ENCODE measurements at regions not wholly inside any gene's neighbourhood (a gene's known extent, or its start where the extent isn't known, plus 50 kb on each side); places are given as distances from the start of the nearest gene placed in this dataset.
"Not testable (repeated sequence)": the region's sequence is repeated elsewhere in the genome, so short reads cannot be mapped to it uniquely, and the experiment has no call there.

DNA sequence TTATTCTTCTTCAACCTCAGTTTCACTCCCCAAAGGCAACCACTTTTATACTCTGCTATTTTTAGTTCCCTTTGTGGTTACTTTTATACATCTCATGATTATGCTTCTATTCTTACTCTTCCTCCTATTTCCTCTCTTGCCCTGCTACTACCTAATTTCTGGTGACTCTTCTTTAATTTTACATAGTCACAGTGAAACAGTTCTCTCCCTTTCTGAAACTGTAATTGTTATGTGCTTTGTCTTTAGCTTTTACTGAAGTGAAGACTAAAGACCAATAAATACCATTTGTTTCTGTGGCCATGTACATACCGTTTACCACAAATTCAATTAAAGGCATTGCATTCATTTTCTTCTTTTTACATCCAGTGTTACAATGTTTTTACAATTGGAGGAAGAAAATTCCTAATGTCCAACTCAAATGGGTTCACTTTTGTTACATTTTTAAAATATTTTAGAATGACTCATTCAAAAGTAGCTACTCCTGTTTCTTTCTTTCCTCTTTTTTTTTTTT, 410.6 kb downstream of the PSAT1 start:
- TF ChIP-seq, protein P1, sequence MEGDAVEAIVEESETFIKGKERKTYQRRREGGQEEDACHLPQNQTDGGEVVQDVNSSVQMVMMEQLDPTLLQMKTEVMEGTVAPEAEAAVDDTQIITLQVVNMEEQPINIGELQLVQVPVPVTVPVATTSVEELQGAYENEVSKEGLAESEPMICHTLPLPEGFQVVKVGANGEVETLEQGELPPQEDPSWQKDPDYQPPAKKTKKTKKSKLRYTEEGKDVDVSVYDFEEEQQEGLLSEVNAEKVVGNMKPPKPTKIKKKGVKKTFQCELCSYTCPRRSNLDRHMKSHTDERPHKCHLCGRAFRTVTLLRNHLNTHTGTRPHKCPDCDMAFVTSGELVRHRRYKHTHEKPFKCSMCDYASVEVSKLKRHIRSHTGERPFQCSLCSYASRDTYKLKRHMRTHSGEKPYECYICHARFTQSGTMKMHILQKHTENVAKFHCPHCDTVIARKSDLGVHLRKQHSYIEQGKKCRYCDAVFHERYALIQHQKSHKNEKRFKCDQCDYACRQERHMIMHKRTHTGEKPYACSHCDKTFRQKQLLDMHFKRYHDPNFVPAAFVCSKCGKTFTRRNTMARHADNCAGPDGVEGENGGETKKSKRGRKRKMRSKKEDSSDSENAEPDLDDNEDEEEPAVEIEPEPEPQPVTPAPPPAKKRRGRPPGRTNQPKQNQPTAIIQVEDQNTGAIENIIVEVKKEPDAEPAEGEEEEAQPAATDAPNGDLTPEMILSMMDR (IDR thresholded peaks at IDR 0.05): no peak
- no peak for TF ChIP-seq POLR2AphosphoS5 (IDR thresholded peaks at IDR 0.05)
- no peak for TF ChIP-seq POLR2A (IDR thresholded peaks at IDR 0.05)
- no peaks in the 10 kb centered on the region for H3K27me3 ChIP-seq
- intact Hi-C loops (cut with DNase I; ENCODE audit: low total_unique reads): no loop called here
- DNase-seq (ENCODE audit: low spot score in 2 of 2): no peak
- H3K9me3 ChIP-seq: no peaks in the 10 kb centered on the region
- H3K36me3 ChIP-seq: no peaks in the 10 kb centered on the region
- H3K27ac ChIP-seq: no peak overlapping the region
- no peaks in the 10 kb centered on the region for H3K4me1 ChIP-seq
- no peak overlapping the region for H3K4me3 ChIP-seq

DNA sequence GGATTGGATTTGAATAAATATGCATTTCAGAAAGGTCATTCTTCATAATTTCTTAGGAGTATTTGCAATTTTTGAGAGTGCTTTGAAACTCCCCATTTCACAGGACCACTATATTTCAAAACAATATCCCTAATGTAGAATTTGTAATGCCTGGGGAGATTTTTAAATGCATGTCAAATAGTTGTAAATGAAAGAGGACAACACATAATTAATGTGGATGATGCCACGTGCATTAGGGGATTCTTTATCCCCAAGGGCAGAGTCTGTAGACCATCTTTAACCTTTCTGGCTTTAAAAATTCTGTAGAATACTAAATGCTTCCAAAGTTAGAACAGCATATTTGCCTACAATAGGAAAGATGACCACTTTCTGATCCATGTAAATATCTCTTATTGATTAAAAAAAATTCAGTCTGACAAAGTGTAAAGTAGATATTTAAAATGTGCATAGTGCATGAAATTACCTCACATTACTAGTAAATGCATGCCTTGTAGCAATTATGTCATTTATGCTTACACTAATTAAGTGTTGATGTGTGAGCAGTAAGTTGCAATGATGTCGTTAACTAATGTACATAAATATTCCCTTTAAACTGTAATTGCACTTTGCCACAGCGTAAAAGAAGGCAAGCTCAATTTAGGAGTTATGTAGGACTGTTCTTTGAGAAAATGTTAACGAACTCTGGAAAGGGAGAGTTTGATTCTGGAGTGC, 416.1 kb downstream of the PSAT1 start:
- H3K4me1 ChIP-seq: no peaks in the 10 kb centered on the region
- intact Hi-C loops (cut with DNase I; ENCODE audit: low total_unique reads): no loop called here
- H3K4me3 ChIP-seq: no peak overlapping the region
- no peak for DNase-seq (ENCODE audit: low spot score in 2 of 2)
- no peaks in the 10 kb centered on the region for H3K36me3 ChIP-seq
- no peak overlapping the region for H3K27ac ChIP-seq
- no peaks in the 10 kb centered on the region for H3K27me3 ChIP-seq
- no peaks in the 10 kb centered on the region for H3K9me3 ChIP-seq
- TF ChIP-seq, protein P1 (IDR thresholded peaks at IDR 0.05): no peak
- TF ChIP-seq POLR2AphosphoS5 (IDR thresholded peaks at IDR 0.05): no peak
- TF ChIP-seq POLR2A (IDR thresholded peaks at IDR 0.05): no peak

- DNase-seq (ENCODE audit: low spot score in 2 of 2): no peak
- no peaks in the 10 kb centered on the region for H3K36me3 ChIP-seq
- H3K4me1 ChIP-seq: no peaks in the 10 kb centered on the region
- intact Hi-C loops (cut with DNase I; ENCODE audit: low total_unique reads): no loop called here
- H3K4me3 ChIP-seq: no peak overlapping the region
- no peaks in the 10 kb centered on the region for H3K9me3 ChIP-seq
- no peaks in the 10 kb centered on the region for H3K27me3 ChIP-seq
- H3K27ac ChIP-seq: no peak overlapping the region
- no peak for TF ChIP-seq POLR2AphosphoS5 (IDR thresholded peaks at IDR 0.05)
- TF ChIP-seq POLR2A (IDR thresholded peaks at IDR 0.05): no peak
- TF ChIP-seq, protein P1 (IDR thresholded peaks at IDR 0.05): no peak
Observed at GRCh38 chr9:78713614-78714405, 416.9 kb downstream of the PSAT1 start.

DNA sequence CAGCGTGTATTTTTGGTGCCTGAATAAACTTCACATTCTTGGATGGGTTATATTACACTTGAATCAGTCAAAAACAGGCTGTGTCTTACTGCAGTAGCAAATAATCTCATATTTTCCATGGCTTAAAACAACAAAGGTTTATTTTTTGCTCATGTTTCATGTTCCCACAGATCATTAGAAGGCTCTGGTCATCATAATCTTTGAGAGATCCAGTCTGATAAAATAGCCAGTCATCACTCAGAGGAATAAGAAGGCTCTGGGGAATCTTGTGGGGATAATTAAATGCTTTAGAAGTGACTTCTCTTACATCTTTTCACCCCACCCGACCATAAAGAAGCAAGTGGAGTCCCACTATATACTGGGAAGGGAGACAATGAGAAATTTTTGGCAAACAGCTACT, 417.7 kb downstream of the PSAT1 start:
- Histone ChIP-seq H3K4me1 (no peaks in the 10 kb centered on the region), H3K27ac (no peak overlapping the region), H3K9me3 (no peaks in the 10 kb centered on the region), H3K36me3 (no peaks in the 10 kb centered on the region), H3K27me3 (no peaks in the 10 kb centered on the region), H3K4me3 (no peak overlapping the region)
- no peak for TF ChIP-seq POLR2AphosphoS5 (IDR thresholded peaks at IDR 0.05)
- TF ChIP-seq, protein P1 (IDR thresholded peaks at IDR 0.05): no peak
- TF ChIP-seq POLR2A (IDR thresholded peaks at IDR 0.05): no peak
- no peak for DNase-seq (ENCODE audit: low spot score in 2 of 2)
- intact Hi-C loops (cut with DNase I; ENCODE audit: low total_unique reads): no loop called here

DNA sequence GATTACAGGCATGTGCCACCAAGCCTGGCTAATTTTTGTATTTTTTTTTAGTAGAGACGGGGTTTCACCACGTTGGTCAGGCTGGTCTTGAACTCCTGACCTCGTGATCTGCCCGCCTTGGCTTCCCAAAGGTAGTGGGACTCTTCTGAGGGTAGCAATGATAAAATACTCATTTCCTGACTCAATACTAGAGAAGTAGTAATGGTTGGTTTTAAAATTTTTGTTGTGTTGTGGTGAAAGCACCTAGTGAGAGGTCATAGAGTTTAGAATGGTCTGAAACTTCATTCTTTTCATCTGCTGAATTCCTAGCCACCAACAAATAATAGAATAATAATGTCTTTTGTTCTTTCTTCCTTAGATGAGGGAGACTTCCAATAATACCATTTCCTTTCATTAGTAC, 422.1 kb downstream of the PSAT1 start:
- H3K9me3 ChIP-seq; H3K4me1 ChIP-seq; intact Hi-C loops (cut with DNase I; ENCODE audit: low total_unique reads); H3K36me3 ChIP-seq; H3K27me3 ChIP-seq; DNase-seq (ENCODE audit: low spot score in 2 of 2); H3K27ac ChIP-seq; H3K4me3 ChIP-seq: not testable (repeated sequence)

Measured in breast epithelium (tissue), 4 donors.